Endothelial cell of umbilical vein (primary cell): ENCODE measurements at regions not wholly inside any gene's neighbourhood (a gene's known extent, or its start where the extent isn't known, plus 50 kb on each side); places are given as distances from the start of the nearest gene placed in this dataset.

Experiments
- BruUV-seq: library from RNA; stranded (reverse); fragments of 400-500 nt; replicated peaks from 2 replicates; lab custom pipeline; 2021; lab: Mats Ljungman, UMichigan
- CTCF ChIA-PET: fragments of 300-600, 350-600 bp; sonication (Branson Sonifier 250); formaldehyde crosslinking; loops from one replicate; lab custom pipeline; 2021; ENCODE audit warnings: antibody characterized with exemption, inconsistent platforms; lab: Charles Lee
- POLR2A ChIA-PET: fragments of 300-600, 350-600 bp; sonication (Branson Sonifier 250); formaldehyde crosslinking; loops from one replicate; lab custom pipeline; 2021; ENCODE audit warnings: antibody characterized with exemption, inconsistent platforms; lab: Charles Lee
- DNase-seq: peaks from one replicate; pipeline ENCODE4 v3.0.0-alpha.2; 2011; ENCODE audit warnings: low read depth, low spot score
- FAIRE-seq: peaks from 2 replicates; lab custom pipeline; 2011; peaks lifted over from hg19 to GRCh38; lab: Jason Lieb, UNC
- H2AFZ ChIP-seq: 2 replicates; pipeline ENCODE4 v1.6.0; 2012; ENCODE audit warnings: low read depth, low read length, control low read depth, inconsistent platforms
- H3K27ac ChIP-seq: 2 replicates; pipeline ENCODE4 v1.5.1; 2011; ENCODE audit warnings: low read depth, mild to moderate bottlenecking, control low read depth, low read length, moderate library complexity; ENCODE audit not compliant: insufficient read depth
- H3K27me3 ChIP-seq, 2 experiments: 2 replicates each; pipeline versions ENCODE4 v1.6.0 to v1.6.1; 2011; ENCODE audit warnings: low read length in 2 of 2, mixed read lengths in 1 of 2; ENCODE audit not compliant: control insufficient read depth in 2 of 2, insufficient read depth in 2 of 2
- H3K36me3 ChIP-seq, 2 experiments: 2 replicates in 1 of 2; 3 replicates in 1 of 2; pipeline ENCODE4 v1.5.1; 2011; ENCODE audit warnings: low read length in 2 of 2, mild to moderate bottlenecking in 1 of 2, moderate library complexity in 1 of 2; ENCODE audit not compliant: control insufficient read depth in 2 of 2, insufficient read depth in 2 of 2; ENCODE audit errors: extremely low read depth in 1 of 2
- H3K4me1 ChIP-seq: 3 replicates; pipeline ENCODE4 v1.5.1; 2011; ENCODE audit warnings: mild to moderate bottlenecking, low read length; ENCODE audit not compliant: control insufficient read depth, insufficient read depth; ENCODE audit errors: extremely low read depth
- H3K4me2 ChIP-seq: 2 replicates; pipeline ENCODE4 v1.6.1; 2011; ENCODE audit warnings: low read length, control low read depth, mixed read lengths; ENCODE audit not compliant: insufficient read depth
- H3K4me3 ChIP-seq, 3 experiments: fragments of 200-600 bp in 1 of 3; sonication (generic), shearing (Covaris generic) in 1 of 3; replicated peaks in 1 of 3; 2 replicates each; pipeline ENCODE4 v1.5.1; 2011 to 2016; ENCODE audit warnings: control low read depth in 3 of 3, low read length in 3 of 3, mild to moderate bottlenecking in 2 of 3, inconsistent platforms in 1 of 3, low read depth in 1 of 3, moderate library complexity in 1 of 3; ENCODE audit not compliant: insufficient read depth in 1 of 3
- H3K79me2 ChIP-seq: 2 replicates; pipeline ENCODE4 v1.6.0; 2012; ENCODE audit warnings: low read length, inconsistent platforms; ENCODE audit not compliant: control insufficient read depth, insufficient read depth
- H3K9ac ChIP-seq: replicated peaks from 2 replicates; pipeline ENCODE3; 2011; ENCODE audit warnings: low read length, control low read depth; ENCODE audit not compliant: insufficient read depth; ENCODE audit errors: extremely low read depth
- H3K9me1 ChIP-seq: replicated peaks from 3 replicates; pipeline ENCODE4 v1.6.0; 2011; ENCODE audit warnings: mild to moderate bottlenecking, low read length; ENCODE audit not compliant: control insufficient read depth, insufficient read depth; ENCODE audit errors: extremely low read depth
- H3K9me3 ChIP-seq: replicated peaks from 2 replicates; pipeline ENCODE4 v1.5.1; 2012; ENCODE audit warnings: low read length, inconsistent platforms; ENCODE audit not compliant: control insufficient read depth, insufficient read depth
- H4K20me1 ChIP-seq: replicated peaks from 2 replicates; pipeline ENCODE3; 2011; ENCODE audit warnings: mild to moderate bottlenecking, low read length; ENCODE audit not compliant: control insufficient read depth, insufficient read depth; ENCODE audit errors: extremely low read depth
- CTCF ChIP-seq, 2 donors: IDR thresholded peaks; 1 replicate in 1 of 2; 2 replicates in 1 of 2; pipeline ENCODE4 v1.5.1; 2011; ENCODE audit warnings: low read length in 2 of 2, mild to moderate bottlenecking in 2 of 2, moderate library complexity in 2 of 2, control low read depth in 1 of 2, inconsistent platforms in 1 of 2, low read depth in 1 of 2; ENCODE audit not compliant: insufficient read depth in 1 of 2; ENCODE audit errors: extremely low read depth in 1 of 2
- EZH2 ChIP-seq: IDR thresholded peaks from 2 replicates; pipeline ENCODE4 v1.6.1; 2012; ENCODE audit warnings: borderline replicate concordance, low read depth, mild to moderate bottlenecking, moderate library complexity, low read length, inconsistent platforms; ENCODE audit not compliant: severe bottlenecking
- FOS ChIP-seq: IDR thresholded peaks from 2 replicates; pipeline ENCODE4 v1.6.1; 2011; ENCODE audit warnings: mild to moderate bottlenecking, low read length, moderate library complexity, borderline replicate concordance; ENCODE audit not compliant: insufficient read depth
- GATA2 ChIP-seq: IDR thresholded peaks from 2 replicates; pipeline ENCODE4 v1.7.0; 2011; ENCODE audit warnings: low read depth, mild to moderate bottlenecking, moderate library complexity, mixed read lengths, low read length; ENCODE audit not compliant: insufficient read length, insufficient read depth
- JUN ChIP-seq: IDR thresholded peaks from 2 replicates; pipeline ENCODE4 v1.6.1; 2011; ENCODE audit warnings: borderline replicate concordance, low read depth; ENCODE audit not compliant: insufficient read length, insufficient read depth
- MAX ChIP-seq: IDR thresholded peaks from 2 replicates; pipeline ENCODE4 v1.6.1; 2011; ENCODE audit not compliant: insufficient read depth, insufficient read length
- MYC ChIP-seq: IDR thresholded peaks from one replicate; pipeline ENCODE4 v1.6.1; 2011; ENCODE audit warnings: mild to moderate bottlenecking, low read depth, low read length
- POLR2A ChIP-seq: IDR thresholded peaks from 2 replicates; pipeline ENCODE4 v1.6.1; 2012; ENCODE audit warnings: low read depth, mild to moderate bottlenecking, control low read depth, low read length
- POLR2AphosphoS5 ChIP-seq: IDR thresholded peaks from 2 replicates; pipeline ENCODE4 v1.6.1; 2012; ENCODE audit warnings: low read depth, mild to moderate bottlenecking, control low read depth, low read length, moderate library complexity; ENCODE audit not compliant: insufficient read depth
- dilution Hi-C: fragments of 300-500 bp; cut with MboI; formaldehyde crosslinking; loops from one replicate; pipeline ENCODE4 v1.15.0; 2019; ENCODE audit warnings: low sequenced_read_pairs; ENCODE audit not compliant: extremely low pct_ligation_motif_present
- intact Hi-C: fragments of 100-400 bp; cut with micrococcal nuclease; formaldehyde crosslinking; loops from one replicate; pipeline ENCODE4 v1.10.0; 2022

GRCh38 chr11:116535994-116536393 lies 236.8 kb downstream of the BUD13 start:
- DNase-seq, result no peak
- no peaks in the 10 kb centered on the region for H3K4me1 ChIP-seq
- POLR2A ChIA-PET, result no interaction called here
- no peak overlapping the region for H3K9ac ChIP-seq
- no peaks in the 10 kb centered on the region for H3K79me2 ChIP-seq
- H3K27ac ChIP-seq, result no peak overlapping the region
- intact Hi-C loops, result no loop called here
- H3K4me3 ChIP-seq, result no peak overlapping the region
- no TSS peak for BruUV-seq
- dilution Hi-C loops, result no loop called here
- TF ChIP-seq MYC (no peak), FOS (no peak), JUN (no peak), CTCF (IDR thresholded peaks at IDR 0.05; ENCODE audit: extremely low read depth in 1 of 2, insufficient read depth in 1 of 2, low read depth in 1 of 2, low read length in 2 of 2) (no peak), GATA2 (no peak), EZH2 (no peak), MAX (no peak), POLR2AphosphoS5 (no peak), POLR2A (no peak)
- no peaks in the 10 kb centered on the region for H3K9me3 ChIP-seq
- H3K9me1 ChIP-seq, result no peaks in the 10 kb centered on the region
- no peak for FAIRE-seq
- CTCF ChIA-PET, result interaction anchor here (0.5 kb wide), 1 partner anchor 42 kb away, joined by 3 read pairs; no protein-coding TSS in a partner anchor
- no peaks in the 10 kb centered on the region for H4K20me1 ChIP-seq
- H3K27me3 ChIP-seq, result peaks cover 23 to 25% of the 10 kb centered on the region in 2 experiments
- no peak overlapping the region for H2AFZ ChIP-seq
- H3K36me3 ChIP-seq, result no peaks in the 10 kb centered on the region
- H3K4me2 ChIP-seq, result no peak overlapping the region
